Frontal cortex (tissue), 3 donors: ENCODE measurements at regions not wholly inside any gene's neighbourhood (a gene's known extent, or its start where the extent isn't known, plus 50 kb on each side); places are given as distances from the start of the nearest gene placed in this dataset.
A peak's percentile ranks its signal among the peaks of the same experiment; 100 is the strongest.
"Not testable (repeated sequence)": the region's sequence is repeated elsewhere in the genome, so short reads cannot be mapped to it uniquely, and the experiment has no call there.

Experiments used
- DNase-seq, 2 donors: peaks; one replicate each; pipeline ENCODE4 v3.0.0; 2012; ENCODE audit warnings: low spot score in 2 of 2
- FAIRE-seq: peaks from 2 replicates; lab custom pipeline; 2012; peaks lifted over from hg19 to GRCh38; lab: Jason Lieb, UNC
- donor health status: control.
- donor health status: control.
- donor health status: control.

DNA sequence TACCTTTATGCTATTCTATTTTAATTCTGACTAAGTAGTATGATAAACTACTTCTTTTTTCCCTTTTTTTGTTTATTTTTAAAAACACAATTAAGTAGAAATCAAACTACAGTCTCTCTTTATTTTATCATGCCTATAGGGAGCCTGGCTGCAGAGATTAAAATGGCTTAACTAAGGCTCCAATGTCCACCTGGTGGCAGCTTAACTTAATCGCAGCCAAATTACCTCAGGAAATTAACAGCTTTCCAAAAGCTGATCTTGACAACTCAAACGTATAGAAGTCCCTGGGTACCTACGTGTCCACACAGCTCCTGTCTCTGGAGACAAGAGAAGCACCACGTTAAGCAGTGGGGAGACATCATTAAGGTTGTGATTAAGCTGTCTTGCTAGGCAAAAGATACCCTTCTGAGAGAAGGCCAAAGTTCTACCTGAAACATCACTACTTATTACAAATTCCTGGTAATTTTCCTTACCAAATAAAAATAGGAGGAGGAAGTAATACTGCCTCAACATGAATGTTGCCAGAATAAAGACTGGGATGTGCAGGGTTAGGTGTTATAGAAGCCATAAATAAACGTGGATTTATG, 63.2 kb upstream of the SNX19 start:
- no peak for FAIRE-seq
- DNase-seq, result no peak

DNA sequence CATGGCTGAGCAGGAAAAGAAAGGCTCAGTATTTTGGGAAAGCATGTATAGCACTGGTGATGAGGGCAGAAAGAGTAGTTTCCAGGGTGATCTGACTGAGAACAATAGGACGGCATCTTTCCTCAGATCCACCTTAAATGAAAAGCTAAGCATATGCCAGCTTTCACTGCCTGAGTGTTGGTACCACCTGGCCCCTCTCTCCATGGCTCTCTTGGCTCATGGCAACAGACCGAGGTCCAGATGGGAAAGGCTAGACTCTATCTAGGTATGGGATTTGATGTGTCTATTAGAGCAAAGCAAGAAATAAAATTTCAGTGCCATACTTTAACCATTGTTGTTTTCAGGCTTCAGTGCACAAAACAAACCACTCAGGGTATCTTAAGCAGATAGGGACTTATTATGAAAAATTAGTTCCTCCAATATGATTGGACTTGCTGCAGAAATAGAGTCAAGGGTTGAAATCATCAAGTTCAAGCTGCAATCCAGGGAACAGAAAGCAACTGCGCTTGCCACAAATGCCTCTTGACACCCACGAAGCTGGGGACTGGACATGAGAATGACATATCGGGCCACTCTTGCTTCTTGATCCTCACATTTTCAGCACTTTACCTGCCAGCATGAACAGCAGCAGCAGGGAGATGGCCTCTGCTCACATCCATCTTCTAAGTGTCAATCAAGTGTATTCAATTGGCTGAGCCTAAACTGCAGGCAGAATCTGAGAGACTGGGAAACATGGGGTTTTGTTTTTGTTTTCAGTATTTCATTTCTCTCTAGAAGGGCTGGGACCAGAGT, 64.0 kb upstream of the SNX19 start:
- DNase-seq (no peak), FAIRE-seq (no peak)

DNA sequence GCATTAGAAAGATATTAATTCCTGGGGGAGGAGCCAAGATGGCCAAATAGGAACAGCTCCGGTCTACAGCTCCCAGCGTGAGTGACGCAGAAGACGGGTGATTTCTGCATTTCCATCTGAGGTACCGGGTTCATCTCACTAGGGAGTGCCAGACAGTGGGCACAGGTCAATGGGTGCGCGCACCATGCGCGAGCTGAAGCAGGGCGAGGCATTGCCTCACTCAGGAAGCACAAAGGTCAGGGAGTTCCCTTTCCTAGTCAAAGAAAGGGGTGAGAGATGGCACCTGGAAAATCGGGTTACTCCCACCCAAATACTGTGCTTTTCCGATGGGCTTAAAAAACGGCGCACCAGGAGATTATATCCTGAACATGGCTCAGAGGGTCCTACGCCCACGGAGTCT, 68.0 kb upstream of the SNX19 start:
- not testable (repeated sequence) for FAIRE-seq, DNase-seq

DNA sequence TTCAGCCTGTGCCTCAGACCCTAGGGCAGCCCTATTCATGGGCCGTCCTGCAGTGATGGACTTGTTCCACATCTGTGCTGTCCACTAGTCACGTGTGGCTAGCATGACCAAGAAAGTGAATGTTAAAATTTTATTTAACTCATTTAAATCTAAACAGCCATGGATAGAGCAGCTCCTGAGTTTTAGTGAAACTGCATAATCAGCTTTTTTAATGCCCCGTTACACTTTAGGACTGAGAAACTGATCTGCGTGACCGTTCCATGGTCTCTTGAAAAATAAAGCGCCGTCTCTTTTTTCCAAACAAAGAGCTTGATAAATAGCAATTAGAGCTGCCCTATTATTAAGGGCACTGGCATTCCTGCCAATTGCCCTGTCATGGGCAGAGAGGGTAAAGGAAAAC, 76.5 kb upstream of the SNX19 start:
- DNase-seq, result no peak
- FAIRE-seq, result no peak

DNA sequence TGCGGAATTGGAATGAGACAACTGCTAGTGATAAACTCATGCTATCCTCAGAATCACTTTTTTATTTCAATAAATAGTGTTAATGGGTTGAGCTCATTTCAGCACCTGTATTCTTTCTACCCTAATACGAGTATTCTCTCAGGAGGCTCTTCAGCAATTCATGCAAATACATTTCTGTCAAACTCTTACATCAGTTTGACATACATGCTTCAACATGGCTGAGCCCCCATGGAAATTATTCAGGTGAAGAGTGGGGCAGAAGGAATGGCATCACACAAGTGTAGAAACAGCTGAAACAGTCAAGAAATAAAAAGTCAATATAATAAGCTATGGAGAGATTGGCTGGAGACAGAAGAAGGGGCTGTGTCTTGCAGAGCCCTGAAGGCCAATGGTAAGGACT, 77.8 kb upstream of the SNX19 start:
- FAIRE-seq, result no peak
- no peak for DNase-seq

DNA sequence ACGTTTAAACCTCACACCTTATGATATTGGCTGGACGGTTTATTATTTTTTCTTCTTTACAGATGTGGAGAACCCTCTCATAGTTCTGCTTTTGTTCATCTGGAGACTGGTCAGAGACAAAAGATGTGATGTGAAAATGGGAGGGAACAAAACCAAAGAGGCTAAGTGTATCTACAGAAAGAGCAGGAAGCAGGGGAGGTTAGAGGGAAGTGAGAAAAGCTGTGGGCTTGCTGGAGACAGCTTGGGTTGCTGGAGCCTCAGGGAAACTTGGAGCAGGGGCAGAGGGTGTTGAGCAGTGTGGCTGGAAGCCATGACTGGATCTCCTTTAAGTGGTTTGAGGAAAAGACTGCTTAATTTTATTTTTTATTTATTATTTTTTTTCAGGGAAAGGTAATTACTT, 79.0 kb upstream of the SNX19 start:
- FAIRE-seq (no peak), DNase-seq (no peak)

DNA sequence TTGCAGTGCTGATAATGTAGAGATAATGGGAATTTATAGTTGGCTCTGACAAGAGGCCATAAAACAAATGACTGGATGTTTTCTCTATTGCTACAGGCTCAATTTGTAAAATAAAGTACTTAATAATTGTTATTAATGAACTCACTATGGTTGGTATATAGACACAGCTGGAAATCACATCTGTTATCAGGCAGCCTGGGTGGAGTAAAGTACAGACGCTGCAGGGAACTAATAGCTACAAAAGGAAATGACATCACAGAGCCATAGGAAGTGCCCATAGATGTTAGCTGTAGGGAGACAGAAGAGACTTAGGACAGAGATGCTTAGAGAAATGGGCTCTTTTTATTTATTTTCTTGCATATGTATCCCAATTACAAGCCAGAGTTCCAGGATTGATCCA, 81.0 kb upstream of the SNX19 start:
- DNase-seq, result no peak
- FAIRE-seq, result no peak

DNA sequence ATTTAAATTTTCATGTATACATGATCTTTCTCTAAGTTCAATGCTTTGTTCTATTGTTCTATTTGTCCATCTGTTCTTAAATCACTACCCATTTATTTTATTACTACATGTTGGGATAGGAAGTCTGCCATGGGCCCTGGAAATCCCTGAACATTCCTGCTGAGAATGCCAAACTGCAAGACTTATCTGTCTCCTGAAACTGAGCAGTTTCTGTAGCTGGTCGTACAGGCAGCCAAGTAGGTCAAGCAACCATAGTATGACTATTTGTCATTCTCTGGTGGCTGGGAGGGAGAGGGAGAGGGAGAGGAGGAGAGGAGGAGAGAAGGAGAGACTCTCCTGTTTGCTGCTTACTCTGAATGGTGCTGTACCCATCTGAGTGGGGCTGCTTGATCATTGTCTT, 82.8 kb upstream of the SNX19 start:
- FAIRE-seq, result no peak
- no peak for DNase-seq

DNA sequence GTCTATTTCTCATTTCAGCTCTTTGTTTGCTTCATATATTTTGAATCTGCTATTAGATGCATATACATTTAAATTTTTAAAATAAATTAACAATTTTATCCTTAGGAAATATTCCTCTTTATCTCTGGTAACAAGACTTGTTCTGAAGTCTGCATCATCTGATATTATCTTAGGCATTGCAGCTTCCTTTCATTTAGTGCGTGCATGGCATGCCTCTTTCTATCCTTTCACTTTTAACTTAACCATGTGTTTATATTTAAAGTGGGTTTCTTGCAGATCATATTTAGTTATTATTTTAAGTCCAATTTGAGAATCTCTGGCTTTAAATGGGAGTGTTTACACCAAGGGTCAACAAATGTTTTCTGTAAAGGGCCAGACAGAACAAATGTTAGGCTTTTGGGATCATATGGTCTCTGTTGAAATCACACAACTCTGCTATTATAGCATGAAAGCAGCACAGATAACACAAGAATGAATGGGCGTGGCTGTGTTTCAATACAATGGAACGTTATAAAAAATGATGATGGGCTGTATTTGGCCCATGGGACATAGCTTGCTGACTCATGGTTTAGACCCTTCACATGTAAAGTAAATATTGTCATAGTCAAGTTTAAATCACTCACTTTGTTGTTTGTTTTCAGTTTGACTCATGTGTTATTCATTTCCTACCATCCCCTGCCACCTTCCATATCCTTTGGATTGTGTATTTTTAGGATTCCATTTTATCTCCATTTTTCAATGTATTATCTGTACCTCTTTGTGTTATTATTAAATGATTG, 83.9 kb upstream of the SNX19 start:
- FAIRE-seq (no peak), DNase-seq (no peak)

DNA sequence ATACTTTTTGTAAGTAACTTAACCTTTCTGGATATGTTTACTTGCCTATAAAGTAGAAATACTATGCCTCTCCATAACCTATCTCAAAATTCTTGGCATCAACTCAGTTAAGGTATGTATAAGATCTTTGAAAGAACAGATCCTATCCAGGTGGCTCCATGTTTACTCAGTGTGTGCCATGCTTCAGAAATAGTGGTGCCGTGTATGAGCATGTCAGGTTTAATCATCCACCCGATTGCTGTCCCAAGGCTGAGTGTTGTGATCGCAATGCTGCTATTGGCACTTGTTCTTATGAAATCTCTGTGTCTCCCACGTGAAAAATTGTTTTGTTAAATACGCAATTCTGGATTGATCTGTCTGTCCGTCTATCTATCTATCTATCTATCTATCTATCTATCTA, 85.9 kb upstream of the SNX19 start:
- FAIRE-seq (no peak), DNase-seq (no peak)

DNA sequence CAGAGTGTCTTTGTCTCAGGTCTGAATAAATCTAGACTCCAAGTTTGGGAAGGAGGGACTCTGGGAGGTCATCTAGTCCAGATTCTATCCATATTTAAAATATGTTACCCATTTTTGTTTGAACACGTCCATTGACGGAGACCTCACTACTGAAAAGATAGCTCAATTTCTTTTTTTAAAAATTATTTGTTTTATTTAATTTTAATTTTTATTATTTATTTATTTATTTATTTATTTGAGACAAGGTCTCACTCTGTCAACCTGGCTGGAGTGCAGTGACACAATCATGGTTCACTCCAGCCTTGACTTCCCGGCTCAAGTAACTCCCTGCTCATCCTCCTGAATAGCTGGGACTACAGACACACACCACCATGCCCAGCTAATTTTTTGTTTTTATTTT, 89.5 kb upstream of the SNX19 start:
- FAIRE-seq (no peak), DNase-seq (no peak)

DNA sequence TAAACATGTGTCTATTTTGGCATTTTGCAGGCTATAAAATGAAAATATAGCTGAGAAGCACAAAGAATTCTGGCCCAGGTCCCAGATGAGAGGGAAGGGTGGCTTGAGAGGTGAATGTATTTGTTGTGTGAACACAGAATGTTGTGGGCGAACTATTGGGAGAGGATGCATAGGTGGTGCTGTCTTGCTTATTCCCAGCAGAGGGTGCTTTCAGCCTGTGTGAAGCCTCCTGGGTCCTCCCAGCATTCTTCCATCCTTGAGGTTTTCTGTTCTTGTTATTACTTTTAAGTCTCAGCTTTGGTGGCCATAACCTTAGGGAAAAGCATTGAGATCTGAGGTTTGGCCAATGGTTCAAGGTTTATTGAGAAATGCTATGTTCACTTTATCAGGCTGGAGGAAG, 108.7 kb upstream of the SNX19 start:
- FAIRE-seq (no peak), DNase-seq (peak in 1 of 2 donors; percentile 19)

DNA sequence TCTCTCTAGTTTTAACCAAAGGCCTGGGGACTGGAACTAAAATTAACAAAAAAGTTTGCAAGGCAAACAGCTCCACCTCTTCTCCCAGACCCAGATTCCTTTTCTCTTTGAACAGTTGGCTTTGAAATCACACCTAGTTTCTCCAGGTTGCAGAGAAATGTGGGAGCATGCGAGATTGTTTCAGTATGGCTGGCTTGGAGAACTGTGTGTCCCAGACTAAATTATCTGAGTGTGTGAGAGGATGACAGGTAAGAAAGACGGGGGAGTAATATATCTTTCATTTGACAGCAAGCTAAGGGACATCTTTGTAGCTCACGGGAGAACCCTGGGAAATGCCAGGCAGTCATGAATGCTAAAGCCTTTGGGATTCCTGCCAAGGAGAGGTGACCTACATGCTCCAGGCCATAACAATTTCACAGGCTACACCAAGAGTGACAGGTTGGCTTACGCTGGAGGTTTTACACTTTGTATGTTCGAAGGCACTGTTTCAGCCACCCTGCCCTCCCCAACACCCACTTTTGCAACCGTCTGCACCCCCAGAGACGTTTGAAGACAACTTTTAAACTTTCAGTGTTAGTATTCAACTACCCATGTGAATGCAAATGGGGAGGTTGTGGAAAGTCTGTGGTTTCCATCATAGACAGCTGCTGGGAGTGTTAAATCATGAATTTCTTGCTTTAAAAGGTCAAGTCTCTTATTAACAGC, 109.3 kb upstream of the SNX19 start:
- no peak for FAIRE-seq
- DNase-seq, result no peak

DNA sequence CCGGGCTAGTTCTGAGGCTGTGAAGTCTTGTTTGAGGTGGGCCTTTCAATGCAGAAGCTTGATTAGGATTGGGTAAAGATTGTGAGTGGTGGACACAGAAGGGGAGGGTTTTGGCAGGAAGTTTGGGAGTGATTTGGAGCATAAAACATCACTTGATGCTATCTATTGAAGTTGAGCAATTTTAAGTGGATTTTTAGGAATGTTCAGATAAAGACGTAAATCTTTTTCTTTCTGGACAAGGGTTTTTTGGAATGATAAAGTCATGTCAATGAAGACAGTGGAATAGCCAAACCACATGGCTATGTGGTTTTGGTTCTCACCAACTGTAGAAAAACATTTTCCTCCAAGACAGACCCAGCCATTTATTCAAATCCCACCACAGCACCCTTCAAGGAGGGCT, 111.2 kb upstream of the SNX19 start:
- DNase-seq (no peak), FAIRE-seq (no peak)

DNA sequence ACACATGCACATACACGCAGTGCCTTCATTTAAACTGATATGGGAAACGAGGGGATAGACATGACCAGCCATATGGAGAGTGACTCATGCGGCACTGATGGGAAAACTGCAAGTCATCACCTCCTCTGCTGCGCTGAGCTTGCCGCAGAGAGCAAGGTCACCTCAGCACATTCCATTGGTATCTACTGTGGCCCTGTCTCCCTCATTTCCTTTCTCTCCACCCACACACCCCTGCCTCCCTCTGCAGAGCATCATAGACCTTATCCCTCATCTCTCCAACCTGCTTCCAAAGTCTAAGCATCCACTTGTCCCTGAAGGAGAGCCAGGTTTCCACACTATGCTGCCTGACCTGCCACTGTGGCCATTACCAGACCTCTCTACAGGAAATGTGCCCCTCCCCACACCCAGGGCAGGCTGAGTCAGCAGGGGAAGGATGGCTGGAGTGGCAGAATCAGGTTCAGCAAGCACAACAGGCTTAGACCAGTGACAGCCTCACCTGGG, 116.9 kb upstream of the SNX19 start:
- FAIRE-seq (no peak), DNase-seq (no peak)

DNA sequence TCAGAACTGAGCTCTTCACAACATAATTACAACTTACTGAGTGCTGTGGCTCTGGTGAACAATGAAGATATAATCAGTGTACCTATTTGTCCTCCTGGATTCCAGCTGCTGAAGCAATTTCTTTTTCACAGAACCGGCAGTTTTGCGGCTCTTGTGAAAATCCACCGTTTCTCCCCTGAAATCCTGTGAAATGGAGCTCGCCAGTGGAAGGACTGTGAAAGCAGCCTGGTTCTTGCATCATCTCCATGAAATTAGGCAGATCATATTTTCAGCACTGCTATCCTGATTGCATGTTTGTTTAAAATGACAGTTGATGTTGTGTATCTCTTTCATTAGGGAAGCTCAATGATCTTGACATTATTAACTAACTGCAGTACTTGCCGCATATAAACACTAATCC, 120.2 kb upstream of the SNX19 start:
- FAIRE-seq, result no peak
- DNase-seq, result no peak

DNA sequence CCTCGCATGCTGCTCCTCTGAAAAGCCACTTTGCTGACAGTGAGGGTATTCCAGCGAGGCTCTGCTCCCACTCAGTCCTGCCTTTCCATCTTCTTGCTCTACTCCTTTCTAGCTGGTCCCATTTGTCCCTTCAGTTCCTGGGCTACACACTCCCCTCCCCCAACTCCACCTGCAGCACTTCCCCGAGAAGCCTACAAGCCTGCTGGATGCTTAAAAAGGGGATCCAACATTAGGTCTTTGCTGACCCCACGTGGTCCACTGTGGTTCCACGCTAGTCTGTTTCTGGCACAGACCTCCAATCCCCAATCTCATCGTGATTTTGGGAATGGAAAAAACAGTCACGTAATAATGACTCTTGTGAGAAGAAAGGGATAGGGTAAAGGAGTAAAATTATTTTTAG, 121.6 kb upstream of the SNX19 start:
- no peak for FAIRE-seq
- no peak for DNase-seq

DNA sequence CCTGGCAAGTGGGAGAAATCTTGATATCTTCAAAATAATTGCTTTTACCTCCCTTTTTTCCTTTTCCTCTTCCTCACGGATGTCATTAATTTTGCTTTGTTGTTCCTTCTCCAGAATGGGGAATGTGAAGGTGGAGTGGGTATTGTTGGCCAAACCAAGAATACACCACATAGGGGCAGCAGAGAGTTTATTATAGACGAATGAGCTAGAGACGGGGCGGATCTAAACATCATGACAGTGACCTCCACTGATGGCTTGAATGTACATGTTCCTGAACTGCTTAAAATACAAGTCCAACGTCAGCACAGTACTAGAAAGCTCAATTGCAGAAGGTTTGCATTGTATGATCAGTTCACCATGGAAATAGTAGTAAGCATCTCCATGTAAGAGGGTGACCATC, 122.3 kb upstream of the SNX19 start:
- no peak for FAIRE-seq
- DNase-seq, result peak in 1 of 2 donors; percentile 27

DNA sequence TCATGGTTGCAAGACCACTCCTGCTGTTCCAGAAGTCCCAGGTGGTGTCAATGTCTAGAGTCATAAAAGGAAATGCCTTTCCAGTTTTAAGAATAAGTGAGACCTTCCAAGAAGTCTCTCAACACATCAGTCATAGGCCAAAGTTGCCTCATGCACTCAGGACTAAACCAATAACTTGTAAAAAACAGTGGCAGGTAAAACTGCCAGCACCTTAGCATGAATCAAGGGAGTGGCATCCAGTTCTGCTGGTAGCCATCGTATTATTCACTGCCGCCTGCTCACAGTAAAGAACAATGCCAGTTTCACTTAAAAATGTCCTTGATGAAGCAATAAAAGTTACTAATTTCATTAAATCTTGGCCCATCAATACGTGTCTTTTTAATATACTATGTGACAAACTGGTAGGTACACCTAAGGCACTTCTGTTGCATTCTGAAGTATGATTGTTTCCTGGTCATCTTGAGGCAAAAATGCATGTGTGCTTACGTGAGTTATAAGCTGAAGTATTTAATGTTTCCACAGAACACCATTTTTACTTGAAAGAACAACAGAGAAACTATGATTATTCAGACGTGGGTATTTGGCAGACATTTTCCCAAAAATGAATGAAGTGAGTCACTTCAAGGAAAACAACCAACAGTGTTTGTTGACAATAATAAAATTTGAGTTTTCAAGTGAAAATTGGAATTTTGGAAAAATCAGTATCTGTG, 125.2 kb upstream of the SNX19 start:
- DNase-seq (no peak), FAIRE-seq (no peak)

DNA sequence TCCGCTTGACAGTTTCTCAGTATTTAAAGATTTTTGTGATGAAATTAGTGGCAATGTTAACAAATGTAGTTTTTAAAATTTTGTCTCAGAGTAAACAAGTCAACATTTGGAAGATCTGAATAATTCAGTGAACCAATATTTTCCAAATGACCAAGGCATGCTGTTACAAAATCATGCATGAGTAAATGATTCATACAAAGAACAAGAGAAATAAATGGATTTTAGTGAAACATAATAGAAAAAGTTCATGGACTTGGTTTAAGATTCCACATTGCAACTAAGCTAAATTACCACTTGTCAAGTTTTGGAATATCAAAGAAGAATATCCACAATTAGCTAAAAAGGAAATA, 125.7 kb upstream of the SNX19 start:
- FAIRE-seq (no peak), DNase-seq (no peak)
